NB4 (cell line): ENCODE measurements at regions not wholly inside any gene's neighbourhood (a gene's known extent, or its start where the extent isn't known, plus 50 kb on each side); places are given as distances from the start of the nearest gene placed in this dataset.

ENCODE experiments used
- CTCF ChIP-seq: IDR thresholded peaks from one replicate; pipeline ENCODE4 v1.5.1; 2012; ENCODE audit warnings: low read depth, low read length
- POLR2A ChIP-seq: IDR thresholded peaks from 2 replicates; pipeline ENCODE4 v1.6.1; 2011; ENCODE audit warnings: mild to moderate bottlenecking; ENCODE audit not compliant: insufficient read length; ENCODE audit errors: extremely low read depth
- TF ChIP-seq, protein P1 (sequence below): IDR thresholded peaks from 2 replicates; pipeline ENCODE4 v1.6.1; 2011; ENCODE audit warnings: low read depth, low read length

DNA sequence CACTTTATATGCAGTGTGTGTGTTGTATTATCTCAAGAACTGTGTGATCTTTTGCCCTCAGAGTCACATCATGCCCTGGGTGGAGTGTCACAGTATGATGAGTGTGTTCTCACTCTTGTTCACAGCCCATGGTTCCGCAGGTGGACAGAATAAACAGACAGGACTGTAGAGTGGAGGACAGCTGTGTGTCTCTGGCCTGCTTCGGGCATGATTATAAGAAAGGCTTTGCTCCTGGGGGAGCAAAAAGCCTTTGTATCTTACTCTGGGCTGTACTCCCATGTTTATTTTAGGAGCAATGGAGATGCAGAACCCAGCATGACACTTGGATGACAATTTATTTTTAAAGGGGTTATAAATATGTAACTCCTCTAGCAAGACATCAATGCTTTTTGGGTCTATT, 371.7 kb upstream of the MEX3C start:
- no peak for TF ChIP-seq CTCF
- no peak for TF ChIP-seq POLR2A
- TF ChIP-seq, protein P1, sequence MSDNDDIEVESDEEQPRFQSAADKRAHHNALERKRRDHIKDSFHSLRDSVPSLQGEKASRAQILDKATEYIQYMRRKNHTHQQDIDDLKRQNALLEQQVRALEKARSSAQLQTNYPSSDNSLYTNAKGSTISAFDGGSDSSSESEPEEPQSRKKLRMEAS, result no peak
